Spinal cord (tissue), 9 donors: ENCODE measurements at regions not wholly inside any gene's neighbourhood (a gene's known extent, or its start where the extent isn't known, plus 50 kb on each side); places are given as distances from the start of the nearest gene placed in this dataset.

Source experiments
- DNase-seq, 6 donors: peaks; one replicate each; pipeline versions ENCODE4 v3.0.0 to v3.0.0-alpha.2; 2013 to 2015; ENCODE audit warnings: low spot score in 6 of 6, low read depth in 4 of 6
- H3K27ac ChIP-seq: one replicate; pipeline ENCODE4 v1.5.1; 2013; ENCODE audit warnings: low read depth, low read length, control low read depth
- H3K27me3 ChIP-seq: one replicate; pipeline ENCODE4 v1.6.1; 2013; ENCODE audit warnings: low read length; ENCODE audit not compliant: control insufficient read depth, insufficient read depth
- H3K36me3 ChIP-seq: one replicate; pipeline ENCODE4 v1.6.1; 2013; ENCODE audit warnings: low read length; ENCODE audit not compliant: control insufficient read depth, insufficient read depth
- H3K4me1 ChIP-seq: one replicate; pipeline ENCODE4 v1.6.1; 2013; ENCODE audit warnings: low read length; ENCODE audit not compliant: control insufficient read depth, insufficient read depth
- H3K4me3 ChIP-seq: one replicate; pipeline ENCODE4 v1.5.1; 2013; ENCODE audit warnings: low read depth, low read length, control low read depth
- H3K9me3 ChIP-seq: one replicate; pipeline ENCODE4 v1.6.1; 2013; ENCODE audit warnings: low read length; ENCODE audit not compliant: control insufficient read depth, insufficient read depth
- WGBS: methylation state at CpG from one replicate; pipeline ENCODE4 v1.1.5; 2013; ENCODE audit warnings: missing lambda C conversion rate; ENCODE audit not compliant: insufficient coverage; 5-methylcytosine and 5-hydroxymethylcytosine counted together
- donor health status: healthy.

- no peak for DNase-seq
- Histone ChIP-seq H3K4me1 (peaks cover 20% of the 10 kb centered on the region), H3K27me3 (no peaks in the 10 kb centered on the region), H3K27ac (peak overlapping the region; percentile 65), H3K9me3 (no peaks in the 10 kb centered on the region), H3K4me3 (no peak overlapping the region), H3K36me3 (no peaks in the 10 kb centered on the region)
- 68% methylated on average over 12 of the region's 12 CpGs for WGBS
Observed at GRCh38 chr2:10983711-10984110, 72.0 kb downstream of the KCNF1 start.

GRCh38 chr2:10984418-10985135 is 72.8 kb downstream of the KCNF1 start:
- WGBS, result 90% methylated on average over 3 of the region's 6 CpGs
- DNase-seq, result peak in 1 of 6 donors; percentile 21
- no peaks in the 10 kb centered on the region for H3K9me3 ChIP-seq
- no peak overlapping the region for H3K4me3 ChIP-seq
- H3K27ac ChIP-seq, result no peak overlapping the region
- H3K36me3 ChIP-seq, result no peaks in the 10 kb centered on the region
- H3K27me3 ChIP-seq, result no peaks in the 10 kb centered on the region
- peaks cover 20% of the 10 kb centered on the region for H3K4me1 ChIP-seq

GRCh38 chr2:10985260-10985659 is 73.5 kb downstream of the KCNF1 start:
- DNase-seq, result peak in 1 of 6 donors; percentile 74
- H3K4me3 ChIP-seq, result no peak overlapping the region
- H3K4me1 ChIP-seq, result peaks cover 20% of the 10 kb centered on the region
- H3K36me3 ChIP-seq, result no peaks in the 10 kb centered on the region
- H3K27ac ChIP-seq, result no peak overlapping the region
- H3K27me3 ChIP-seq, result no peaks in the 10 kb centered on the region
- no peaks in the 10 kb centered on the region for H3K9me3 ChIP-seq
- WGBS, result 37% methylated on average over 3 of the region's 6 CpGs

- Histone ChIP-seq H3K9me3 (no peaks in the 10 kb centered on the region), H3K27ac (no peak overlapping the region), H3K27me3 (no peaks in the 10 kb centered on the region), H3K4me1 (peaks cover 19% of the 10 kb centered on the region), H3K4me3 (no peak overlapping the region), H3K36me3 (no peaks in the 10 kb centered on the region)
- no peak for DNase-seq
- WGBS, result 96% methylated on average over 6 of the region's 9 CpGs
Observed at GRCh38 chr2:10985901-10986535, 74.3 kb downstream of the KCNF1 start.

GRCh38 chr2:10987439-10987838 is 75.7 kb downstream of the KCNF1 start:
- no peak for DNase-seq
- Histone ChIP-seq H3K4me3 (no peak overlapping the region), H3K9me3 (no peaks in the 10 kb centered on the region), H3K27ac (no peak overlapping the region), H3K36me3 (no peaks in the 10 kb centered on the region), H3K27me3 (no peaks in the 10 kb centered on the region), H3K4me1 (peaks cover 17% of the 10 kb centered on the region)
- WGBS, result 75% methylated on average over 1 of the region's 2 CpGs

GRCh38 chr2:10987861-10988260 is 76.1 kb downstream of the KCNF1 start:
- no peaks in the 10 kb centered on the region for H3K36me3 ChIP-seq
- H3K9me3 ChIP-seq, result no peaks in the 10 kb centered on the region
- H3K27me3 ChIP-seq, result no peaks in the 10 kb centered on the region
- 97% methylated on average over 3 of the region's 3 CpGs for WGBS
- peaks cover 16% of the 10 kb centered on the region for H3K4me1 ChIP-seq
- no peak overlapping the region for H3K27ac ChIP-seq
- H3K4me3 ChIP-seq, result no peak overlapping the region
- no peak for DNase-seq

- DNase-seq, result no peak
- H3K9me3 ChIP-seq, result no peaks in the 10 kb centered on the region
- no peaks in the 10 kb centered on the region for H3K36me3 ChIP-seq
- H3K4me3 ChIP-seq, result no peak overlapping the region
- H3K27ac ChIP-seq, result no peak overlapping the region
- WGBS, result 90% methylated on average over 3 of the region's 4 CpGs
- no peaks in the 10 kb centered on the region for H3K27me3 ChIP-seq
- peaks cover 5% of the 10 kb centered on the region for H3K4me1 ChIP-seq
Observed at GRCh38 chr2:10989151-10989550, 77.4 kb downstream of the KCNF1 start.

- Histone ChIP-seq H3K27me3 (no peaks in the 10 kb centered on the region), H3K4me1 (peaks cover 5% of the 10 kb centered on the region), H3K4me3 (no peak overlapping the region), H3K36me3 (no peaks in the 10 kb centered on the region), H3K27ac (no peak overlapping the region), H3K9me3 (no peaks in the 10 kb centered on the region)
- no CpG with 5 or more reads among the region's 2 CpGs for WGBS
- no peak for DNase-seq
Observed at GRCh38 chr2:10989782-10990181, 78.0 kb downstream of the KCNF1 start.

GRCh38 chr2:10990561-10991111 is 78.9 kb downstream of the KCNF1 start:
- Histone ChIP-seq H3K27me3 (no peaks in the 10 kb centered on the region), H3K36me3 (no peaks in the 10 kb centered on the region), H3K27ac (no peak overlapping the region), H3K9me3 (no peaks in the 10 kb centered on the region), H3K4me1 (peaks cover 5% of the 10 kb centered on the region), H3K4me3 (no peak overlapping the region)
- 86% methylated on average over 5 of the region's 5 CpGs for WGBS
- DNase-seq, result no peak
